SK-N-SH (cell line): ENCODE measurements at regions not wholly inside any gene's neighbourhood (a gene's known extent, or its start where the extent isn't known, plus 50 kb on each side); places are given as distances from the start of the nearest gene placed in this dataset.

Source experiments
- CTCF ChIA-PET: fragments of 300-600, 350-600 bp; formaldehyde crosslinking; extraction: SDS; loops from one replicate; lab custom pipeline; 2021; lab: Yijun Ruan, JAX
- POLR2A ChIA-PET: fragments of 350-600 bp; sonication (Branson Sonifier 250); formaldehyde crosslinking; extraction: SDS; loops from one replicate; lab custom pipeline; 2020; ENCODE audit warnings: antibody characterized with exemption, inconsistent platforms; lab: Yijun Ruan, JAX
- DNase-seq: peaks from one replicate; pipeline ENCODE4 v3.0.0; 2012
- H2AFZ ChIP-seq: fragments of 200-600 bp; sonication (generic); 2 replicates; pipeline ENCODE4 v1.8.1; 2016; ENCODE audit warnings: antibody characterized with exemption, mild to moderate bottlenecking, low read depth
- H3F3A ChIP-seq: fragments of 200-600 bp; sonication (generic); replicated peaks from 2 replicates; pipeline ENCODE3; 2016; ENCODE audit warnings: antibody characterized with exemption, mild to moderate bottlenecking; ENCODE audit not compliant: insufficient read depth
- H3K27ac ChIP-seq, 2 experiments: fragments of 200-500 bp in 1 of 2; fragments of 200-600 bp in 1 of 2; sonication (Bioruptor generic) in 1 of 2; sonication (generic), shearing (Covaris generic) in 1 of 2; 2 replicates each; pipeline versions ENCODE4 v1.5.1 to v1.6.1; 2014 to 2016; ENCODE audit warnings: low read depth in 2 of 2, inconsistent platforms in 1 of 2, low read length in 1 of 2, mild to moderate bottlenecking in 1 of 2, mixed read lengths in 1 of 2
- H3K27me3 ChIP-seq: fragments of 200-600 bp; sonication (generic), shearing (Covaris generic); 2 replicates; pipeline ENCODE4 v1.6.1; 2016; ENCODE audit warnings: mixed run types; ENCODE audit not compliant: insufficient read depth
- H3K36me3 ChIP-seq, 2 experiments: fragments of 200-500 bp in 1 of 2; fragments of 200-600 bp in 1 of 2; sonication (Bioruptor generic) in 1 of 2; sonication (generic) in 1 of 2; replicated peaks in 1 of 2; 2 replicates each; pipeline versions ENCODE3 to v1.5.1; 2014 to 2016; ENCODE audit warnings: low read length in 1 of 2, mild to moderate bottlenecking in 1 of 2; ENCODE audit not compliant: insufficient read depth in 2 of 2, control insufficient read depth in 1 of 2
- H3K4me1 ChIP-seq, 2 experiments: fragments of 200-500 bp in 1 of 2; fragments of 200-600 bp in 1 of 2; sonication (Bioruptor generic) in 1 of 2; sonication (generic), shearing (Covaris generic) in 1 of 2; 2 replicates each; pipeline versions ENCODE4 v1.5.1 to v1.6.1; 2014 to 2016; ENCODE audit warnings: low read depth in 1 of 2, low read length in 1 of 2, mixed run types in 1 of 2; ENCODE audit not compliant: insufficient read depth in 2 of 2, control insufficient read depth in 1 of 2
- H3K4me2 ChIP-seq: fragments of 200-600 bp; sonication (generic), shearing (Covaris generic); 2 replicates; pipeline ENCODE4 v1.6.1; 2017; ENCODE audit warnings: mixed run types
- H3K4me3 ChIP-seq, 2 experiments: fragments of 200-500 bp in 1 of 2; fragments of 200-600 bp in 1 of 2; sonication (Bioruptor generic) in 1 of 2; sonication (generic), shearing (Covaris generic) in 1 of 2; 2 replicates each; pipeline versions ENCODE4 v1.5.1 to v1.8.1; 2014 to 2016; ENCODE audit warnings: low read depth in 2 of 2, inconsistent platforms in 1 of 2, low read length in 1 of 2, mild to moderate bottlenecking in 1 of 2, mixed read lengths in 1 of 2, moderate library complexity in 1 of 2
- H3K79me2 ChIP-seq: fragments of 200-600 bp; sonication (generic); 2 replicates; pipeline ENCODE4 v1.8.1; 2017; ENCODE audit warnings: mild to moderate bottlenecking; ENCODE audit not compliant: insufficient read depth
- H3K9ac ChIP-seq: fragments of 200-600 bp; sonication (generic); 2 replicates; pipeline ENCODE4 v1.6.1; 2017; ENCODE audit warnings: mixed run types
- H3K9me2 ChIP-seq: fragments of 200-600 bp; sonication (generic); 2 replicates; pipeline ENCODE4 v1.6.1; 2017; ENCODE audit warnings: mixed run types
- H3K9me3 ChIP-seq: fragments of 200-600 bp; sonication (generic); 2 replicates; pipeline ENCODE4 v1.6.1; 2017; ENCODE audit warnings: mixed run types, mild to moderate bottlenecking, moderate library complexity
- H4K20me1 ChIP-seq: fragments of 200-600 bp; sonication (generic); 2 replicates; pipeline ENCODE4 v1.6.1; 2017; ENCODE audit warnings: mild to moderate bottlenecking, mixed run types; ENCODE audit not compliant: insufficient read depth
- ELF1 ChIP-seq: IDR thresholded peaks from 2 replicates; pipeline ENCODE4 v1.4.0; 2012
- EP300 ChIP-seq, 2 experiments: IDR thresholded peaks; 2 replicates each; pipeline versions ENCODE4 v1.4.0 to v1.6.1; 2012; ENCODE audit warnings: borderline replicate concordance in 1 of 2, low read depth in 1 of 2, low read length in 1 of 2
- FOSL2 ChIP-seq: IDR thresholded peaks from 2 replicates; pipeline ENCODE4 v1.4.0; 2012; ENCODE audit warnings: low read depth, mild to moderate bottlenecking, moderate library complexity, borderline replicate concordance
- FOXM1 ChIP-seq: IDR thresholded peaks from 2 replicates; pipeline ENCODE4 v1.4.0; 2012; ENCODE audit warnings: low read depth, mild to moderate bottlenecking
- GABPA ChIP-seq: IDR thresholded peaks from 2 replicates; pipeline ENCODE4 v1.4.0; 2012; ENCODE audit warnings: low read depth, mild to moderate bottlenecking
- GATA2 ChIP-seq: sonication (generic); formaldehyde crosslinking; IDR thresholded peaks from 2 replicates; pipeline ENCODE4 v1.5.0; 2020; ENCODE audit warnings: mild to moderate bottlenecking, missing genetic modification reagents
- JUND ChIP-seq: IDR thresholded peaks from 2 replicates; pipeline ENCODE4 v1.4.0; 2012
- MXI1 ChIP-seq: IDR thresholded peaks from 2 replicates; pipeline ENCODE4 v1.6.1; 2012; ENCODE audit warnings: mild to moderate bottlenecking, low read depth, low read length, improper control_type of control experiment
- NFIC ChIP-seq: IDR thresholded peaks from 2 replicates; pipeline ENCODE4 v1.4.0; 2012; ENCODE audit warnings: borderline replicate concordance
- NRF1 ChIP-seq: IDR thresholded peaks from 2 replicates; pipeline ENCODE4 v1.6.1; 2012; ENCODE audit warnings: low read depth, mild to moderate bottlenecking, low read length
- PBX3 ChIP-seq: IDR thresholded peaks from 2 replicates; pipeline ENCODE4; 2012
- POLR2AphosphoS5 ChIP-seq: IDR thresholded peaks from 2 replicates; pipeline ENCODE4 v1.6.1; 2012; ENCODE audit warnings: low read depth, low read length
- REST ChIP-seq: IDR thresholded peaks from 2 replicates; pipeline ENCODE4 v1.6.1; 2012; ENCODE audit warnings: mild to moderate bottlenecking, low read depth, low read length, moderate library complexity
- SIN3A ChIP-seq: IDR thresholded peaks from 2 replicates; pipeline ENCODE4 v1.6.1; 2012; ENCODE audit warnings: low read depth, mild to moderate bottlenecking, low read length, moderate library complexity, borderline replicate concordance
- SMC3 ChIP-seq: IDR thresholded peaks from 2 replicates; pipeline ENCODE4 v1.6.1; 2012; ENCODE audit warnings: low read depth, low read length, improper control_type of control experiment
- TAF1 ChIP-seq: IDR thresholded peaks from 2 replicates; pipeline ENCODE4 v1.6.1; 2012; ENCODE audit warnings: low read depth, mild to moderate bottlenecking, low read length, moderate library complexity, borderline replicate concordance
- TCF12 ChIP-seq: IDR thresholded peaks from 2 replicates; pipeline ENCODE4 v1.4.0; 2012
- TEAD4 ChIP-seq: IDR thresholded peaks from 2 replicates; pipeline ENCODE4 v1.4.0; 2012; ENCODE audit warnings: mild to moderate bottlenecking, borderline replicate concordance; ENCODE audit not compliant: insufficient read depth
- USF2 ChIP-seq: fragments of 150-350 bp; IDR thresholded peaks from 2 replicates; pipeline ENCODE4 v1.6.1; 2017; ENCODE audit warnings: antibody characterized with exemption, low read length, low read depth, borderline replicate concordance
- WGBS: methylation state at CpG from one replicate; pipeline ENCODE4 v1.1.6; 2017; ENCODE audit warnings: low lambda C conversion rate; 5-methylcytosine and 5-hydroxymethylcytosine counted together
- TF ChIP-seq, protein P1 (sequence below): fragments of 200-600 bp; sonication (generic); IDR thresholded peaks from 2 replicates; pipeline ENCODE4 v1.6.1; 2017; ENCODE audit warnings: antibody characterized with exemption, mild to moderate bottlenecking, moderate library complexity
- TF ChIP-seq, protein P2 (sequence below): IDR thresholded peaks from 2 replicates; pipeline ENCODE4 v1.4.0; 2012; ENCODE audit warnings: low read depth, borderline replicate concordance
- TF ChIP-seq, protein P3 (sequence below): IDR thresholded peaks from 2 replicates; pipeline ENCODE4 v1.4.0; 2012; ENCODE audit warnings: low read depth
- TF ChIP-seq, protein P4 (sequence below): fragments of 150-350 bp; IDR thresholded peaks from 2 replicates; pipeline ENCODE4 v1.6.1; 2016; ENCODE audit warnings: mild to moderate bottlenecking, low read depth, low read length

DNA sequence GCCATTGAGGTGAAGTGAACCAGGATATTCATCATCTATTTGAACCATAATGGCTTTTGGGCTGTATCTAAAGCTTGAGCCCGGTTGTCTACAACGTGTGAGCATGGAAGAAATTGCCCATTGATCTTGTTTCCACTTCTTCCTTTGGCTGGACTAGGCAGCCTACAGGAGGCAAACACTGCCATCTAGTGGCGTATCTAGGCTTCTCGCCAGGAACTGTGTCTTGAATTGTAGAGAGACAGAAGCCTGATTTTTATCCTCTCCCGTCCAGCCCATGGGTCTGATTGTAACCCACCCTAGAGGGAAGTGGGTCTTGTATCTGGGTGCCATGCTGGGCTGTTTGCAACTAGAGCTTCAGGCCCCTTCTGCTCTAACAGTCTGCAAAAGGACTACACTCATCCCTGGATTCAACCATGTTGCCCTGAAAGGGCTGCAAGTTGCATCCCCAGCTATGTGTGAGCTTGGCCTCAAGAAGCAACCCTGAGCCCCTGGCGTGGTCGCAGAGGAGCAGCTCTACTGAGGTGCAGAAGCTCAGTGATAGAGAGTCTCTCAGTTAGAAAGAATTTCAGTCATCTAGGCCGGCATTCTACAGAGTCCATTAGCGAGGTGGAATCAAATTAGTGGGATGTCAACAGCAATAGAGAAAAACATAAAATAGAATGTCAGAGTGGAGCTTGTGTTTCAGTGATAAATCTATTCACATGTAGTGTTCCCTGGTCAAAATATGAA lies 170.2 kb upstream of the UMPS start:
- no peaks in the 10 kb centered on the region for H3K9me2 ChIP-seq
- H4K20me1 ChIP-seq, result 0 out of 2 replicates have a peak, but pooled peaks cover 5% of the 10 kb centered on the region
- H3K9me3 ChIP-seq, result no peaks in the 10 kb centered on the region
- peak overlapping the region; percentile 26; the same call in 1 of the 2 replicates for H3K9ac ChIP-seq
- ChIA-PET POLR2A (no interaction called here), CTCF (interaction anchor here (0.7 to 13.3 kb wide), 68 partner anchors 10 to 1025 kb away, joined by 3 to 280 read pairs (median 4); no protein-coding TSS in a partner anchor)
- 4% methylated on average over 8 of the region's 9 CpGs for WGBS
- H3K36me3 ChIP-seq, result no peaks in the 10 kb centered on the region
- DNase-seq, result peak; percentile 78
- peak overlapping the region; percentile 85 for H3K4me2 ChIP-seq
- no peaks in the 10 kb centered on the region for H3K27me3 ChIP-seq
- H3F3A ChIP-seq, result peaks cover 39% of the 10 kb centered on the region
- no peaks in the 10 kb centered on the region for H3K79me2 ChIP-seq
- H3K4me3 ChIP-seq, result peak overlapping the region in 1 of 2 experiments; percentile 20; a peak in 1 of 4 replicates
- peak overlapping the region; percentile 19; the same call in 1 of the 2 replicates for H2AFZ ChIP-seq
- H3K4me1 ChIP-seq, result peaks cover 27 to 57% of the 10 kb centered on the region in 2 experiments
- peak overlapping the region; percentile 94 to 97 for H3K27ac ChIP-seq
- no peak for TF ChIP-seq ELF1
- TF ChIP-seq EP300 (IDR thresholded peaks at IDR 0.05; ENCODE audit: borderline replicate concordance in 1 of 2, low read depth in 1 of 2, low read length in 1 of 2), result peak in 1 of 2 experiments; percentile 44; a peak in 1 of 4 replicates
- TF ChIP-seq GATA2 (CRISPR knock-in tag), result no peak
- no peak for TF ChIP-seq TAF1
- TF ChIP-seq, protein P1, sequence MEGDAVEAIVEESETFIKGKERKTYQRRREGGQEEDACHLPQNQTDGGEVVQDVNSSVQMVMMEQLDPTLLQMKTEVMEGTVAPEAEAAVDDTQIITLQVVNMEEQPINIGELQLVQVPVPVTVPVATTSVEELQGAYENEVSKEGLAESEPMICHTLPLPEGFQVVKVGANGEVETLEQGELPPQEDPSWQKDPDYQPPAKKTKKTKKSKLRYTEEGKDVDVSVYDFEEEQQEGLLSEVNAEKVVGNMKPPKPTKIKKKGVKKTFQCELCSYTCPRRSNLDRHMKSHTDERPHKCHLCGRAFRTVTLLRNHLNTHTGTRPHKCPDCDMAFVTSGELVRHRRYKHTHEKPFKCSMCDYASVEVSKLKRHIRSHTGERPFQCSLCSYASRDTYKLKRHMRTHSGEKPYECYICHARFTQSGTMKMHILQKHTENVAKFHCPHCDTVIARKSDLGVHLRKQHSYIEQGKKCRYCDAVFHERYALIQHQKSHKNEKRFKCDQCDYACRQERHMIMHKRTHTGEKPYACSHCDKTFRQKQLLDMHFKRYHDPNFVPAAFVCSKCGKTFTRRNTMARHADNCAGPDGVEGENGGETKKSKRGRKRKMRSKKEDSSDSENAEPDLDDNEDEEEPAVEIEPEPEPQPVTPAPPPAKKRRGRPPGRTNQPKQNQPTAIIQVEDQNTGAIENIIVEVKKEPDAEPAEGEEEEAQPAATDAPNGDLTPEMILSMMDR, result peak; percentile 94
- TF ChIP-seq TCF12, result peak; percentile 44; the same call in 1 of the 2 replicates
- TF ChIP-seq POLR2AphosphoS5, result peak; percentile 46; the same call in 1 of the 2 replicates
- no peak for TF ChIP-seq FOXM1
- peak; percentile 60; the same call in 1 of the 2 replicates for TF ChIP-seq NFIC
- TF ChIP-seq FOSL2, result peak; percentile 13; the same call in 1 of the 2 replicates
- 0 out of 2 replicates have a peak, but pooled peaks have one; percentile 7 for TF ChIP-seq MXI1
- TF ChIP-seq REST, result no peak
- peak; percentile 44 for TF ChIP-seq JUND
- TF ChIP-seq SIN3A, result 0 out of 2 replicates have a peak, but pooled peaks have one; percentile 37
- TF ChIP-seq TEAD4, result peak; percentile 45; the same call in 1 of the 2 replicates
- TF ChIP-seq PBX3, result peak; percentile 89
- TF ChIP-seq, protein P2, sequence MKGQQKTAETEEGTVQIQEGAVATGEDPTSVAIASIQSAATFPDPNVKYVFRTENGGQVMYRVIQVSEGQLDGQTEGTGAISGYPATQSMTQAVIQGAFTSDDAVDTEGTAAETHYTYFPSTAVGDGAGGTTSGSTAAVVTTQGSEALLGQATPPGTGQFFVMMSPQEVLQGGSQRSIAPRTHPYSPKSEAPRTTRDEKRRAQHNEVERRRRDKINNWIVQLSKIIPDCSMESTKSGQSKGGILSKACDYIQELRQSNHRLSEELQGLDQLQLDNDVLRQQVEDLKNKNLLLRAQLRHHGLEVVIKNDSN, result no peak
- TF ChIP-seq, protein P3, sequence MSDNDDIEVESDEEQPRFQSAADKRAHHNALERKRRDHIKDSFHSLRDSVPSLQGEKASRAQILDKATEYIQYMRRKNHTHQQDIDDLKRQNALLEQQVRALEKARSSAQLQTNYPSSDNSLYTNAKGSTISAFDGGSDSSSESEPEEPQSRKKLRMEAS, result no peak
- no peak for TF ChIP-seq USF2
- TF ChIP-seq, protein P4, sequence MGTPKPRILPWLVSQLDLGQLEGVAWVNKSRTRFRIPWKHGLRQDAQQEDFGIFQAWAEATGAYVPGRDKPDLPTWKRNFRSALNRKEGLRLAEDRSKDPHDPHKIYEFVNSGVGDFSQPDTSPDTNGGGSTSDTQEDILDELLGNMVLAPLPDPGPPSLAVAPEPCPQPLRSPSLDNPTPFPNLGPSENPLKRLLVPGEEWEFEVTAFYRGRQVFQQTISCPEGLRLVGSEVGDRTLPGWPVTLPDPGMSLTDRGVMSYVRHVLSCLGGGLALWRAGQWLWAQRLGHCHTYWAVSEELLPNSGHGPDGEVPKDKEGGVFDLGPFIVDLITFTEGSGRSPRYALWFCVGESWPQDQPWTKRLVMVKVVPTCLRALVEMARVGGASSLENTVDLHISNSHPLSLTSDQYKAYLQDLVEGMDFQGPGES, result no peak
- no peak for TF ChIP-seq NRF1
- TF ChIP-seq GABPA, result no peak
- peak; percentile 65 for TF ChIP-seq SMC3
